HG02970 (cell line): ENCODE measurements at regions not wholly inside any gene's neighbourhood (a gene's known extent, or its start where the extent isn't known, plus 50 kb on each side); places are given as distances from the start of the nearest gene placed in this dataset.
"Not testable (repeated sequence)": the region's sequence is repeated elsewhere in the genome, so short reads cannot be mapped to it uniquely, and the experiment has no call there.

ENCODE experiments used
- ATAC-seq: cut with Tn5 transposase; IDR thresholded peaks from one replicate; pipeline ENCODE4 v1.9.1; 2021; ENCODE audit warnings: mild to moderate bottlenecking, moderate library complexity, moderate number of reproducible peaks; ENCODE audit not compliant: unreplicated experiment, low FRiP score

DNA sequence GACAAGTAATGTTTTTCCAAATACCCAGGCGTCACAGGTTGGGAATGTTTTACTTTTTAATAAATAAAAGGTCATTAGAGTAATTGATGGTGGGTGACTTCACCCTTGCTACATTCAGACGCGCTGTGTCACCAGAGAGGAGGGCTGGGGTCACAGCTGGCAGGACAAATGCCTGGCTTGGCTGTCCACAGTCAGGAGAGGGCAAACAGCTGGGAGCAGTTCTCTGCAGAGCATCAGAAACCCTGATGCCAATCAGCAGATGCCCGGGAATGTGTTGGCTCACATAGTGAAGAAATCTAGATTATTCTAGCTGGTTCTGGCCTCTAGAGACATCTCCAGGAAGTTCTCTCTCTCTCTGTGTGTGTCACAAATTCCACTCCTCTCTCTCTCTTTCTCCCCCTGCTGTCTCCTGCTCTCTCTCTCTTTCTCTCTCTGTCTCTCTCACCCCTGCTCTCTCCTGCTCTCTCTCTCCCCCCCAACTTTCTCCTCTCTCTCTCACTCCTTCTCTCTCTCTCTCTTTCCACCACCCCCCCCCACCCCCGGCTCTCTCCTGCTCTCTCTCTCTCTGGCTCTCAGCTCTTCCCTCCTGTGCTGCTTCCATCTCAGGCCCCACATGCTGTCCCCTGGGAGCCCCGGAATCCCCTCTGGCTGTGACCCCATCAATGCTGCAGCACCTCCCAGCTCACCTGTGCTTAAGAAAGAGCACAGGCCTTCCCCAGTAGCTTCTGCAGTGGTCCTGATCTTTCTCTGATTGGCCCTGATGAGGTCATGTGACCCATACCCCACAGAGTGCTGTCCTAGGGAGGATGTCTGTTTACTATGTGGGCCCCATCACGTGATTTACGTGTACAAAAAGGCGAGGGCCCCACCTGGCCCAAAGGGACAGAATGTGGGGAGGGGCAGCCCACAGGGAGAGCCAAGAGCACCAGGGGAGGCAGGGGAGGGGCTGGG is 331.5 kb downstream of the ADGRD1 start:
- ATAC-seq: not testable (repeated sequence)

DNA sequence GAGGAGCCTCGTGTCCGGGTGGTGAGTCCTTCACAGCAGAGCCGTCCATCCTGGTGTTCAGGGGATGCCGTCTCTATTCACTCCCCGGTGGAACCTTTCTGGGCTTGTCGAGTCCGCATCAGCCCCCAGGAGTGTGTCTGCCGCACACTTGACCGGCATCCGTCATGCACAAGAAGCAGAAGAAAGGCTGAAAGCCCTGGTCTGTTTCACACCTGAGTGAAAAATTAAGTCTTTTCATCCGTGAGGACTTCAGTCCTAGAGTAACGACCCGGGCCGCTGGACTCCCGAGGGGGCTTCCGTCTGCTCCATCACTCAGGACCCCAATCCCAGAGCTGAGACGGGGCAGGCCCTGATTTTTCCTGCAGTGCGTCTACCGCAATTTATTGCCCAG is 332.2 kb downstream of the ADGRD1 start:
- ATAC-seq: not testable (repeated sequence)

DNA sequence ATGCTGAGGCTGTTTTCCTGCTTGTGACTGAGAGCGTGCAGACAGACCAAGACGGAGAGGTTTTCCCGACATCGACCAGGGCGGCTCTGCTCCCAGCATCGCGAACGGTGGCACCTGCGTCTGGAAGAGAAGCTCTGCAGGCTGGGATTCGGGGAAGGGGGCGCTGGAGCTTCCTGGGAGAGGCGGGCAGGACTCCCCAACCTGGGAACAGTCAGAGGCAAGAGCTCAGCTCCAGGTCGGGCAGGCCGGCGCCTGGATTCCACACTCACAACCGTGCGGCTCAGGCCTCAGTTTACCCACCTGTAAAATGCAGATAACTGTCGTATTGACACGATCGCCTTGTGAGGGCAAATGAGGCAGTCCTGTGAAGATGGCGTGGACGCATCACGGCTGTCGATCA is 332.6 kb downstream of the ADGRD1 start:
- ATAC-seq: not testable (repeated sequence)

DNA sequence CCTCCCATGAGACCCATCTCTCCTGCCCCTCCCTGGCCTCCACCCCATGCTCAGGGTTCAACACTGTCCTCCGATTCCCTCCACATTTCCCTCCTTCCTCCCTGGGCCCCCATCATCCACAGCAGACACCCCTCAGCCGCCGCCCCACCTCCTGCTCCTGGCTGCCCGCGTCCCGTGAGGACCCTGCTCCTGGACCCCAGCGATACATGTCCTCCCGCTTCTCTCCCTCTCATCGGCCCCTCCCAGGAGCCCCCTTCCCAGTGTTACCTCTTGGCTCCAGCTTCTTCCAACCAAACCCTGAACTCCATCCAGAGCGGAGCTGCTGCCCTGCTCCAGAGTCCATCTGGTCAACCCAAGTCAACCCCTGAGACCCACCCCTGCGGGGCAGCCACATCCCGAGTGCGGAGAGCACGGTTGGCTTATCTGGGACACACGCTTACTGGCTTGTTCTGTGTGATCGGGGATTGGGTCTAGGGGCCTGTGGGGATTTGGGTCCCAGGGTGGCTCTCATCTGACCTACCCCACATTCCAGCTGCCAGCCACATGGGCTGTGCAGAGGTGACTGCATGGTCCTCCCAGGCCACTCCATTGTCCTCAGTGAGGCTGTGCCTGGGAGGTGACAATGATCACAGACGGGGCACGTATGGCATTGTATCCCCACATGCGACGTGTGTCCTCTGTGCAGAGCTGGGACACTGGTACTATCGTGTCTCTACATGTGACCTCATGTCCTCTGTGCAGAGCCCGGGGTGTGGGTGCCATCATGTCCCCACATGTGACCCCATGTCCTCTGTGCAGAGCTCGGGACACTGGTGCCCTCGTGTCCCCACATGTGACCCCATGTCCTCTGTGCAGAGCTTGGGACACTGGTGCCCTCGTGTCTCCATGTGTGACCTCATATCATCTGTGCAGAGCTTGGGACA is 333.6 kb downstream of the ADGRD1 start:
- ATAC-seq: no peak

GRCh38 chr12:131287938-131288764 is 334.4 kb downstream of the ADGRD1 start:
- ATAC-seq: no peak

- not testable (repeated sequence) for ATAC-seq
Measured at GRCh38 chr12:131288765-131289695, 335.3 kb downstream of the ADGRD1 start.

DNA sequence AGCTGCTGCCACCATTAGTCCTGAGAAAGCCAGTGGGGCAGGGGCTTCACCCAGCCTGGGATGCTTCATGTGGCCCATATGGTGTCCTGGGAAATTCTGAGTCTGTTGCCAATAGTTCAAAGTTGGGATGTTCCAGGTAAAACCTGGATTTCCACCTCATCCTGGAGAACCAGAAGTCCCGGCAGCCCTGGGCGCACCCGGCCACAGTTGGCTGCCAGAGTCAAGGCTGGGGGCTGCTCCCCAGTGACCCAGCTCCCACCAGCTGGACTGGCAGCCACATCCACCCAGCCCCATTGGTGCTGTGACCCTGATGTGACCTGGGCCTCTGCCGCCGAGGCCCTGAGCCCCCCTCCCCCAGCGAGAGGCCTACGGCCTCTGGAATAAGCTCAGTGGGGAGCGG is 336.1 kb downstream of the ADGRD1 start:
- not testable (repeated sequence) for ATAC-seq

GRCh38 chr12:131290255-131290959 is 336.7 kb downstream of the ADGRD1 start:
- ATAC-seq: no peak

DNA sequence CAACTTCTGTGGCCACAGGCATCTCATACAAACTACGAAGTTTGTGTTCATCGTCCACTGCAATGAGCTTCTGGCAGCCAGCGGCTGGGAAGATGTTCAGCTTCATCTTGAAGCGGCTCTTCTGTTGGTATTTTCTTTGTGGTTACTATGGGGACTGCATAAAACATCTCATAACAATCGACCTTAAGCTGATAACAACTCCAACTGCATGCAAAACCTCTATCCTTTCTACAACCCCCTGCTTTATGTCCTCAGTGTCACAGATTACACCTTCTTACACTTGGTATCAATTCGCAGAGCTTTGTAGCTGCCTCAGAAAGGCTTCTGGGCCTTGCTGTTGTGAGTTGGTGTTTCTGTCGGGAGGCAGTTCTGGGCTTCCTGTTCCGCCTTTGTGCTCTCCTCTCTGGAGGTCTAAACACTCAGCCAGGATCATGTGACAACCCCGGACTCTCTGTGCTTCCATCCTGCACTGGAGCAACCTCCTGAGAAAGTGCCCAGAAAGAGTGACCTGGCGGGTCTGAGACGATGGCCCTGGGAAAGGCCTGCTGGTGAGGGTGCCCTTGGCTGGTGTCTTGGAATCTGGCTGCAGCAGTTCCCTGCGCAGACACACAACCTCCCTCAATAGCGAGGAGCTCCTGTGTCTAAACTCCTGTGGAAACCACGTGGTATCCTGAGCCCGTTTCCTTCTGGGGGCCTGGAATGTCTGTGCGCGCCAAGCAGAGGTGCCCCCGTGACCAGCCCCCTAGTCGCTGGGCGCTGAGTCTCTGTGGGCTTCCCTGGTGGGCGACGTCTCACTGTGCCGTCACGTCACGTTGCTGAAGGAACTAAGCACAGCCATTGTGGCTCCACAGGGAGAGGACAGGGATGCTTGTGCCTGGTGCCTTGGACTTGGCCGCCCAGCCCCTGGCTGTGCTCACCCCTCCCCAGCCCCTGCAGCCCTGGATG is 339.6 kb downstream of the ADGRD1 start:
- not testable (repeated sequence) for ATAC-seq

GRCh38 chr12:131294716-131295115 is 341.0 kb downstream of the ADGRD1 start:
- not testable (repeated sequence) for ATAC-seq

DNA sequence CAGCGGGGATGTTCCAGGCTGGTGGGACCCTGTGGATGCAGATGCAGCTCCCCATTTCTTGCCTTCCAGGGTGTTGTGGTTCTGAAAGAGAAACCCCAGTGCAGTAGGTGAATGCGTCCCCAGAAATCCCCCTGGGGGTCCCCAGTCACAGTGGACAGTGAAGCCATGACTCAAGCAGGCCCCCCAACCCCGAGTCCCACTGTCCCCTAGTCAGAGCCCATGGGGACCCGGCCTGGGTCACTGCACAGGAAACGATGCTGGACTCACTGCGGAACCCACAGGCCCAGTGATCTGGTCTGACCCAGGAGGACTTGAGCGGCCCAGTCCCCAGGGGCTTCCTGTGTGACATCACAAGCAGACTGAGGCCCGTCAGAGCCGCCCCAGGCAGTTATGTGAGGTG is 341.4 kb downstream of the ADGRD1 start:
- ATAC-seq: not testable (repeated sequence)

GRCh38 chr12:131295559-131295958 is 341.9 kb downstream of the ADGRD1 start:
- ATAC-seq: not testable (repeated sequence)

DNA sequence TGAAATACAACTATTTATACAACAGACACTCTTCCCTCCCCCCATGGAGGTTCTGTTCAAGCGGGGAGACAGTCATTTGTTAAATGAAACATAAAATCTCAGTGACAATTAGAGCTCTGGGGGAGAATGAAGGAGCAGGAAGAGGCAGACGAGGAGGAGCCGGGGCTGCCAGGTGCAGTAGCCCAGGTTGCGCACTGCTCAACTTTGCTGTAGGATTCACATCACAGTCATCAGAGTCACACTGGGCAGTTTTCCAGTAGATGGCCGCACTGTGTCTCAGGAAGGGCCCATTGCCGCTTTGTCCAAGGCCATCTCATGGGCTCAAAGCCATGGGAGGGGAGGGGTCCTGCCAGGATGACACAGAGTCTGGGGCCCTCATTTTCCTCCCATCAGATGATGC is 342.4 kb downstream of the ADGRD1 start:
- not testable (repeated sequence) for ATAC-seq

- not testable (repeated sequence) for ATAC-seq
Measured at GRCh38 chr12:131296651-131297050, 342.9 kb downstream of the ADGRD1 start.

DNA sequence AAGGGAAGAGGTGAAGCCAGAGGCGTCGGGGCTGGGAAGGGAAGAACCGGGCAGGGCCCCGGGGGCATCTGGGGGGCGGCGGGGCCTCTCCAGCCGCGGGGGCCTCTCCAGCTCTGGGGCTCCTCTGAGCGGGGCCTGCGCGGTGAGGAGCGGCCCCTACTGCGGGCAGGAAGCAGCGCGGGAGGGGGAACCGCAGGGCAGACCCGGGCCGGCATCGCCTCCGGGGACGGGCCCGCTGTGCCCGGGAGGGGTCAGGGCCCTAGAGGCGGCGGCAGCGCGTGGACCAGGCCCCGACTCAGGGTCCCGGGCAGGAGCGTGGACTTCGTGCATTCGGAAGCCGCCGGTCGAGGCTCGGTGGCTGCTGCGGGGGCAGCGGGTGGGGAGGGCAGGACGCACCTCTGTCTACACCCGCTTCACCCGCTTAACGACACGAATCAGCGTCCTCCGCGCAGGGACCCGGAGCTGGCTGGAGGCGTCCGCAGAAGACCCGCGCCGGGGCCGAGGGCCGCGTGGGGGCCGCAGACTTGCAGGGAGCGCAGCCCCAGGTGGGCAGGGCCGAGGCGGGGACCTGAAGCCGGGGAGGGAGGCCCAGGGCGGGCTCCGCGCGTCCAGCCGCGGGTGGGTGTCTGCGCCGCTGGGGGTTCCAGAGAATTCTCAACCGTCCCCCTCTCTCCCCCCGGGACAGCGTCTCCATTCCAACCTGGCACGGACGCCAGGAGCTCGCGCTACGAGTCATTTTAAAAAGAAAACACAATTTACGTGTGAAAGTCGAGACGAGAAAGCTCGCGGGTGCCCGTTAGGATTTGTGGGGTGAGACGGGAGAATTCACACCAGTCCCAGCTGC is 345.0 kb downstream of the ADGRD1 start:
- ATAC-seq: not testable (repeated sequence)

- ATAC-seq: not testable (repeated sequence)
Measured at GRCh38 chr12:131299370-131299701, 345.6 kb downstream of the ADGRD1 start.

GRCh38 chr12:131303576-131303975 is 349.9 kb downstream of the ADGRD1 start:
- ATAC-seq: not testable (repeated sequence)
